KMS-11 (cell line): ENCODE measurements at regions not wholly inside any gene's neighbourhood (a gene's known extent, or its start where the extent isn't known, plus 50 kb on each side); places are given as distances from the start of the nearest gene placed in this dataset.

Source experiments
- H2AFZ ChIP-seq: fragments of 200-600 bp; sonication (generic); 2 replicates; pipeline ENCODE4 v1.6.1; 2016; ENCODE audit warnings: antibody characterized with exemption, mixed run types, low read depth
- H3K27ac ChIP-seq: fragments of 200-600 bp; sonication (generic); 2 replicates; pipeline ENCODE4 v1.6.1; 2016; ENCODE audit warnings: mild to moderate bottlenecking, mixed run types
- H3K27me3 ChIP-seq: fragments of 200-600 bp; sonication (generic); 2 replicates; pipeline ENCODE4 v1.6.1; 2017; ENCODE audit warnings: mild to moderate bottlenecking, low read depth, mixed run types, moderate library complexity; ENCODE audit not compliant: insufficient read depth
- H3K36me3 ChIP-seq: fragments of 200-600 bp; sonication (generic); 2 replicates; pipeline ENCODE4 v1.6.1; 2017; ENCODE audit warnings: mild to moderate bottlenecking, mixed run types; ENCODE audit not compliant: insufficient read depth
- H3K4me1 ChIP-seq: fragments of 200-600 bp; sonication (generic); 2 replicates; pipeline ENCODE4 v1.6.1; 2016; ENCODE audit warnings: mild to moderate bottlenecking, low read depth, mixed run types; ENCODE audit not compliant: poor library complexity, severe bottlenecking
- H3K4me2 ChIP-seq: fragments of 200-600 bp; sonication (generic); 2 replicates; pipeline ENCODE4 v1.7.0; 2016; ENCODE audit warnings: mild to moderate bottlenecking, mixed run types
- H3K4me3 ChIP-seq: fragments of 200-600 bp; sonication (generic); IDR thresholded peaks from 2 replicates; pipeline ENCODE4 v1.6.1; 2017; ENCODE audit warnings: low read depth, low read length, mixed read lengths; ENCODE audit not compliant: insufficient read depth
- H3K79me2 ChIP-seq: fragments of 200-600 bp; sonication (generic); 2 replicates; pipeline ENCODE4 v1.6.1; 2016; ENCODE audit warnings: low read depth, mixed run types; ENCODE audit not compliant: insufficient read depth
- H3K9ac ChIP-seq: fragments of 200-600 bp; sonication (generic); 2 replicates; pipeline ENCODE4 v1.6.1; 2016; ENCODE audit warnings: mild to moderate bottlenecking, mixed run types
- H4K20me1 ChIP-seq: fragments of 200-600 bp; sonication (generic); 2 replicates; pipeline ENCODE4 v1.6.1; 2016; ENCODE audit warnings: mild to moderate bottlenecking, mixed run types; ENCODE audit not compliant: insufficient read depth
- TF ChIP-seq, protein P1 (sequence below): fragments of 200-600 bp; sonication (generic); conservative IDR thresholded peaks from 2 replicates; pipeline ENCODE4 v1.6.1; 2017; ENCODE audit warnings: low read depth, mild to moderate bottlenecking, antibody characterized with exemption, low read length, moderate library complexity, mixed read lengths

DNA sequence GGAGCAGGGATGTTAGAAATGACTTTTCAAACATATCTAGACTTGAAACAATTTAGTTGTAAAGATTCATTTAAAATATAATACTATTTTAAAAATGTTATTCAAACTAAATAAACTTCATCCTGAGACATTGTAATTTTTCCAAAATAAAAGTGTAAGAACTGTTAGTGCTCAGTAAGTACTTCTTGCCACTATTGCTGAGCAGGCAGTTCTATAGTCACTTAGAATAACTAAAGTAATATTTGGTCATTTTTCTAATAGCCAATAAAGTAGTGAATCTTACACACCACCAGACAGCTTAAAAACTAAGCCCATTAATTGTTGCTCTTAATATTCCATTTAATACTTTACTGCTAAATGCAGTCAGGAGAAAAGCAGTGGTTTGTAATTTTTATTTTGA, 1120.0 kb upstream of the CDH10 start:
- no peak overlapping the region for H3K9ac ChIP-seq
- H3K27ac ChIP-seq: no peak overlapping the region
- H2AFZ ChIP-seq: no peak overlapping the region
- no peak overlapping the region for H3K4me3 ChIP-seq
- H3K36me3 ChIP-seq: no peaks in the 10 kb centered on the region
- H3K4me2 ChIP-seq: no peak overlapping the region
- H3K27me3 ChIP-seq: no peaks in the 10 kb centered on the region
- H3K4me1 ChIP-seq: no peaks in the 10 kb centered on the region
- TF ChIP-seq, protein P1, sequence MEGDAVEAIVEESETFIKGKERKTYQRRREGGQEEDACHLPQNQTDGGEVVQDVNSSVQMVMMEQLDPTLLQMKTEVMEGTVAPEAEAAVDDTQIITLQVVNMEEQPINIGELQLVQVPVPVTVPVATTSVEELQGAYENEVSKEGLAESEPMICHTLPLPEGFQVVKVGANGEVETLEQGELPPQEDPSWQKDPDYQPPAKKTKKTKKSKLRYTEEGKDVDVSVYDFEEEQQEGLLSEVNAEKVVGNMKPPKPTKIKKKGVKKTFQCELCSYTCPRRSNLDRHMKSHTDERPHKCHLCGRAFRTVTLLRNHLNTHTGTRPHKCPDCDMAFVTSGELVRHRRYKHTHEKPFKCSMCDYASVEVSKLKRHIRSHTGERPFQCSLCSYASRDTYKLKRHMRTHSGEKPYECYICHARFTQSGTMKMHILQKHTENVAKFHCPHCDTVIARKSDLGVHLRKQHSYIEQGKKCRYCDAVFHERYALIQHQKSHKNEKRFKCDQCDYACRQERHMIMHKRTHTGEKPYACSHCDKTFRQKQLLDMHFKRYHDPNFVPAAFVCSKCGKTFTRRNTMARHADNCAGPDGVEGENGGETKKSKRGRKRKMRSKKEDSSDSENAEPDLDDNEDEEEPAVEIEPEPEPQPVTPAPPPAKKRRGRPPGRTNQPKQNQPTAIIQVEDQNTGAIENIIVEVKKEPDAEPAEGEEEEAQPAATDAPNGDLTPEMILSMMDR: no peak
- no peaks in the 10 kb centered on the region for H3K79me2 ChIP-seq
- H4K20me1 ChIP-seq: no peaks in the 10 kb centered on the region

DNA sequence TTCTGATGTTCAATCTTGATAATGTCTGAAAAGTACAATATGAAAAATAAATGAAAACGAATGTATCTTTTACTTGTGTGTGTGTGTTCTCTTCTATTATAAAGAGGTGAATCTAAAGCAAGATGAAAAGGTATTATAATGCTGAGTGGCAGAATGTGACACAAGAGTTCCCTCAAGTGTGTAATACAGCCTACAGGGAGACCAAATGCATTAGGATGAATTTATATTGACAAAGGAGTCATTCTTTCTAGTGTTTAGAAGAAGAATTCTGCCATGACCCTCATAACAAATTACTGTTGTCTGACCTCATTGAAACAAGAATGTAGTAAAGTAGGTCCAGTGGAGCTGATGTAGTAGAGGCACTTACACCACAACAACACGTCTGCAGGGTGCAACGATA, 1119.0 kb upstream of the CDH10 start:
- H3K4me2 ChIP-seq: no peak overlapping the region
- TF ChIP-seq, protein P1: no peak
- H3K36me3 ChIP-seq: no peaks in the 10 kb centered on the region
- no peak overlapping the region for H3K27ac ChIP-seq
- no peaks in the 10 kb centered on the region for H3K27me3 ChIP-seq
- H3K4me1 ChIP-seq: no peaks in the 10 kb centered on the region
- H4K20me1 ChIP-seq: no peaks in the 10 kb centered on the region
- H3K4me3 ChIP-seq: no peak overlapping the region
- no peaks in the 10 kb centered on the region for H3K79me2 ChIP-seq
- H2AFZ ChIP-seq: no peak overlapping the region
- H3K9ac ChIP-seq: no peak overlapping the region

DNA sequence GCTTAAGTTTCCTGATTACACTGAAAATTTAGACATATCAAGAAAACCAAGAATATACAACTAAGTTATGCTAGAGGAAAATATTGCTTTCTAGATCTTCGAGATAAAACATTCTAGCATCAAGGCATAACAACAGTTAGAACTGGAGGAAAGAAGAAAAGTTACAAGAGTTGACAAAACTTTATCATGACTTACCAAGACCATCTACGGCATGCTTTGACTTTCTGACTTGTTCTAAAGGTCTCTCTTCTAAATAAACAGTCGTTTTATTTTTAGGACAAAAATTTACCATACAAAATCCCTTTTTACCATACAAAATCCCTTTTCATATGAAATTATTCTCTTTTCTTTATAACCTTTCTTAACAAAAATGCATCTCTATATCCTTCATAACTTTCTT, 1110.1 kb upstream of the CDH10 start:
- Histone ChIP-seq H3K36me3 (no peaks in the 10 kb centered on the region), H3K4me3 (no peak overlapping the region), H4K20me1 (no peaks in the 10 kb centered on the region), H3K9ac (no peak overlapping the region), H3K27ac (no peak overlapping the region), H3K4me1 (no peaks in the 10 kb centered on the region), H3K79me2 (no peaks in the 10 kb centered on the region), H2AFZ (no peak overlapping the region), H3K27me3 (no peaks in the 10 kb centered on the region), H3K4me2 (no peak overlapping the region)
- TF ChIP-seq, protein P1: no peak

DNA sequence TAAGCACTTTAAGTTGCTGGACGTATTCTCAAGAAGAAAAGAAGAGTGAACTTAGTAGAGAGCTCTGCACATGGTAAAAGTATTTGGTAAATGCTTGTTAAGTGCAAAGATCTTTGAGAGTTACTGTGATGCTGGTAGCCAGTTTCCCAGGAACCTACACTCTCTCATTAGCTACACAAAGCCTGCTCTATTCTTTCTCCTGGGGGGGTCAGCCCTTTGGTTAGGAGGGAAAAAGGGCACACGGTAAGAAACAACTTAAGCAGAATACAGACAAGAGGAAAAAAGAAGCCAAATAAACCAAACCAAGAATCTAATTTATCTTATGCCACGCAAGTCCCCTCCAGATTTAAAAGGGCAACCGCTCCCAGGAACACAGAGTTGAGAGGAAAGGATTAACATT, 1100.1 kb upstream of the CDH10 start:
- Histone ChIP-seq H3K4me2 (no peak overlapping the region), H3K79me2 (no peaks in the 10 kb centered on the region), H3K36me3 (no peaks in the 10 kb centered on the region), H3K27me3 (no peaks in the 10 kb centered on the region), H2AFZ (no peak overlapping the region), H3K27ac (no peak overlapping the region), H4K20me1 (no peaks in the 10 kb centered on the region), H3K4me3 (no peak overlapping the region), H3K4me1 (no peaks in the 10 kb centered on the region), H3K9ac (no peak overlapping the region)
- TF ChIP-seq, protein P1: no peak

- Histone ChIP-seq H3K4me1 (peaks cover 8% of the 10 kb centered on the region), H3K27me3 (no peaks in the 10 kb centered on the region), H3K27ac (no peak overlapping the region), H3K79me2 (no peaks in the 10 kb centered on the region), H3K9ac (no peak overlapping the region), H3K4me3 (no peak overlapping the region), H3K36me3 (no peaks in the 10 kb centered on the region), H2AFZ (no peak overlapping the region), H3K4me2 (no peak overlapping the region), H4K20me1 (no peaks in the 10 kb centered on the region)
- TF ChIP-seq, protein P1: no peak
Observed at GRCh38 chr5:25716680-25717079, 1071.9 kb upstream of the CDH10 start.
